Smooth muscle cell (in vitro differentiated cells): ENCODE measurements at regions not wholly inside any gene's neighbourhood (a gene's known extent, or its start where the extent isn't known, plus 50 kb on each side); places are given as distances from the start of the nearest gene placed in this dataset.

Experiments
- DNase-seq: peaks from one replicate; lab custom pipeline; 2025; ENCODE audit not compliant: unreplicated experiment; lab: John Stamatoyannopoulos, UW
- H2AFZ ChIP-seq: fragments of 200-600 bp; sonication (generic); 2 replicates; pipeline ENCODE4 v1.6.0; 2016; ENCODE audit warnings: antibody characterized with exemption, low read depth, mild to moderate bottlenecking
- H3F3A ChIP-seq: fragments of 200-600 bp; sonication (generic); 2 replicates; pipeline ENCODE4 v1.6.0; 2017; ENCODE audit warnings: antibody characterized with exemption, low read depth
- H3K27ac ChIP-seq: fragments of 200-600 bp; sonication (generic); 2 replicates; pipeline ENCODE4 v1.5.1; 2016; ENCODE audit warnings: low read depth, mild to moderate bottlenecking
- H3K27me3 ChIP-seq: fragments of 200-600 bp; sonication (generic); 2 replicates; pipeline ENCODE4 v1.6.1; 2016; ENCODE audit warnings: low read depth, mild to moderate bottlenecking
- H3K36me3 ChIP-seq: fragments of 200-600 bp; sonication (generic); 2 replicates; pipeline ENCODE4 v1.5.1; 2016; ENCODE audit warnings: low read depth
- H3K4me1 ChIP-seq: fragments of 200-600 bp; sonication (generic); 2 replicates; pipeline ENCODE4 v1.5.1; 2016; ENCODE audit warnings: low read depth
- H3K4me2 ChIP-seq: fragments of 200-600 bp; sonication (generic); 2 replicates; pipeline ENCODE4 v1.6.0; 2016; ENCODE audit warnings: mild to moderate bottlenecking
- H3K4me3 ChIP-seq: fragments of 200-600 bp; sonication (generic); 2 replicates; pipeline ENCODE4 v1.5.1; 2016; ENCODE audit warnings: mild to moderate bottlenecking
- H3K79me2 ChIP-seq: fragments of 200-600 bp; sonication (generic); 2 replicates; pipeline ENCODE4 v1.6.0; 2016; ENCODE audit warnings: low read depth, mild to moderate bottlenecking
- H3K9ac ChIP-seq: fragments of 200-600 bp; sonication (generic); 2 replicates; pipeline ENCODE4 v1.6.0; 2016; ENCODE audit warnings: low read depth
- H3K9me3 ChIP-seq: fragments of 200-600 bp; sonication (generic); replicated peaks from 2 replicates; pipeline ENCODE4 v1.5.1; 2016; ENCODE audit warnings: low read depth
- H4K20me1 ChIP-seq: fragments of 200-600 bp; sonication (generic); 2 replicates; pipeline ENCODE4 v1.6.0; 2016; ENCODE audit warnings: low read depth
- WGBS: methylation state at CpG from one replicate; pipeline ENCODE4 v1.1.7; 2016; ENCODE audit warnings: low lambda C conversion rate; 5-methylcytosine and 5-hydroxymethylcytosine counted together
- TF ChIP-seq, protein P1 (sequence below): fragments of 200-600 bp; sonication (generic); IDR thresholded peaks from 2 replicates; pipeline ENCODE4 v1.5.1; 2017; ENCODE audit warnings: borderline replicate concordance, mild to moderate bottlenecking, antibody characterized with exemption; ENCODE audit not compliant: insufficient read depth, poor library complexity, severe bottlenecking

- Histone ChIP-seq H2AFZ (no peak overlapping the region), H3K27ac (no peak overlapping the region), H3K4me3 (no peak overlapping the region), H3K9ac (no peak overlapping the region), H3K79me2 (no peaks in the 10 kb centered on the region), H3K4me1 (no peaks in the 10 kb centered on the region), H3K9me3 (no peaks in the 10 kb centered on the region), H3K36me3 (no peaks in the 10 kb centered on the region), H4K20me1 (no peaks in the 10 kb centered on the region), H3F3A (no peaks in the 10 kb centered on the region), H3K4me2 (no peak overlapping the region), H3K27me3 (no peaks in the 10 kb centered on the region)
- DNase-seq = no peak
- WGBS = 81% methylated on average over 2 of the region's 2 CpGs
- TF ChIP-seq, protein P1, sequence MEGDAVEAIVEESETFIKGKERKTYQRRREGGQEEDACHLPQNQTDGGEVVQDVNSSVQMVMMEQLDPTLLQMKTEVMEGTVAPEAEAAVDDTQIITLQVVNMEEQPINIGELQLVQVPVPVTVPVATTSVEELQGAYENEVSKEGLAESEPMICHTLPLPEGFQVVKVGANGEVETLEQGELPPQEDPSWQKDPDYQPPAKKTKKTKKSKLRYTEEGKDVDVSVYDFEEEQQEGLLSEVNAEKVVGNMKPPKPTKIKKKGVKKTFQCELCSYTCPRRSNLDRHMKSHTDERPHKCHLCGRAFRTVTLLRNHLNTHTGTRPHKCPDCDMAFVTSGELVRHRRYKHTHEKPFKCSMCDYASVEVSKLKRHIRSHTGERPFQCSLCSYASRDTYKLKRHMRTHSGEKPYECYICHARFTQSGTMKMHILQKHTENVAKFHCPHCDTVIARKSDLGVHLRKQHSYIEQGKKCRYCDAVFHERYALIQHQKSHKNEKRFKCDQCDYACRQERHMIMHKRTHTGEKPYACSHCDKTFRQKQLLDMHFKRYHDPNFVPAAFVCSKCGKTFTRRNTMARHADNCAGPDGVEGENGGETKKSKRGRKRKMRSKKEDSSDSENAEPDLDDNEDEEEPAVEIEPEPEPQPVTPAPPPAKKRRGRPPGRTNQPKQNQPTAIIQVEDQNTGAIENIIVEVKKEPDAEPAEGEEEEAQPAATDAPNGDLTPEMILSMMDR = no peak
Measured at GRCh38 chr18:69208545-69208944, 192.1 kb upstream of the DOK6 start.

DNA sequence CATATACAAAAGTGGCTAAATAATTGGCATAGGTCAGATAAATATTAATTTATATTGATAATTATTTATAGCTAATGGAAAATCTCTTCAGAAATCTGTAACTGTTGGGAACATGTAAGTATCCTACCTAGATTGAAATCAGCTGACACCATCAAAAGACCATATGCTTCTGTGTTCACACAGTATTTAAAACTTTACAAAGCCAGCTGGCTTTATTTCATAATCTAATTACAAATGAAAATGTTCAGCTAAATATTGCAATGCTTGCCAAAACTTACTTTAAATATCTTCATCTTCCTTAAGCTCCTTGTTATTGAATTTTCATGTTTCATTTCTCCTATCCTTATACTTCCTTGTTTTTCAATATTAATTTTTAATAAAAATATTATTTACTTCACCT lies 190.9 kb upstream of the DOK6 start:
- no peak overlapping the region for H3K9ac ChIP-seq
- TF ChIP-seq, protein P1 = no peak
- H3K79me2 ChIP-seq = no peaks in the 10 kb centered on the region
- no peaks in the 10 kb centered on the region for H3K4me1 ChIP-seq
- no peak overlapping the region for H2AFZ ChIP-seq
- H3K36me3 ChIP-seq = no peaks in the 10 kb centered on the region
- H3K27me3 ChIP-seq = no peaks in the 10 kb centered on the region
- no peak overlapping the region for H3K4me3 ChIP-seq
- H3K27ac ChIP-seq = no peak overlapping the region
- no peak overlapping the region for H3K4me2 ChIP-seq
- H3K9me3 ChIP-seq = no peaks in the 10 kb centered on the region
- no peak for DNase-seq
- H4K20me1 ChIP-seq = no peaks in the 10 kb centered on the region
- H3F3A ChIP-seq = no peaks in the 10 kb centered on the region

GRCh38 chr18:69213842-69214241 lies 186.8 kb upstream of the DOK6 start:
- DNase-seq = no peak
- H3K79me2 ChIP-seq = no peaks in the 10 kb centered on the region
- no peaks in the 10 kb centered on the region for H3K9me3 ChIP-seq
- no peaks in the 10 kb centered on the region for H3F3A ChIP-seq
- no peak overlapping the region for H2AFZ ChIP-seq
- no peaks in the 10 kb centered on the region for H4K20me1 ChIP-seq
- no peak overlapping the region for H3K9ac ChIP-seq
- TF ChIP-seq, protein P1 = no peak
- 87% methylated on average over 3 of the region's 3 CpGs for WGBS
- H3K36me3 ChIP-seq = no peaks in the 10 kb centered on the region
- H3K4me1 ChIP-seq = no peaks in the 10 kb centered on the region
- no peaks in the 10 kb centered on the region for H3K27me3 ChIP-seq
- no peak overlapping the region for H3K4me3 ChIP-seq
- H3K4me2 ChIP-seq = no peak overlapping the region
- no peak overlapping the region for H3K27ac ChIP-seq

DNA sequence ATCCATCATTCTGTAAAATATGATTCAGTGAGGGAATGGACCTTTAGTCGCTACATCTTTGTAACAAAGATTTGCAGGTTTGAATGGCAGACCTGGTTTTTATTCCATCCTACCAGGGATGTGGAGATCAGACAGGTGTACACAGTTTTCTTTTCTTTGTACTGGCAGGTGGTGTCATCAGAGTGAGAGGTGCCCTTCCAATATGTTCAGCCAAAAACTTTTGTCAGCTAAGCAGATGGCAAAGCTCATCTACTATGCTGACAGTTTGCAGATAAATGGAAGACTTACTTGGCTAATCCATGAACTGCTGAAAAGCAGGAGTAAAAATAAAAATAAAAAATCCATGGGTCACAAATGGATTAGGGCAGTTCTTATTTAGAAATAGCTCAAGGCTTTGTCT lies 185.5 kb upstream of the DOK6 start:
- no peak overlapping the region for H3K4me2 ChIP-seq
- no peak overlapping the region for H3K4me3 ChIP-seq
- no peaks in the 10 kb centered on the region for H3K79me2 ChIP-seq
- TF ChIP-seq, protein P1 = no peak
- H3K27ac ChIP-seq = no peak overlapping the region
- no peaks in the 10 kb centered on the region for H3K4me1 ChIP-seq
- no peak for DNase-seq
- no peaks in the 10 kb centered on the region for H3K27me3 ChIP-seq
- H2AFZ ChIP-seq = no peak overlapping the region
- H3K9me3 ChIP-seq = no peaks in the 10 kb centered on the region
- H4K20me1 ChIP-seq = no peaks in the 10 kb centered on the region
- no peak overlapping the region for H3K9ac ChIP-seq
- WGBS = 100% methylated on average over 1 of the region's 1 CpG
- no peaks in the 10 kb centered on the region for H3F3A ChIP-seq
- H3K36me3 ChIP-seq = no peaks in the 10 kb centered on the region
